Raji (cell line): ENCODE measurements at regions not wholly inside any gene's neighbourhood (a gene's known extent, or its start where the extent isn't known, plus 50 kb on each side); places are given as distances from the start of the nearest gene placed in this dataset.

Source experiments
- POLR2A ChIP-seq: IDR thresholded peaks from 2 replicates; pipeline ENCODE4 v1.6.1; 2011; ENCODE audit warnings: low read depth, low read length, control low read depth; ENCODE audit not compliant: insufficient read depth

DNA sequence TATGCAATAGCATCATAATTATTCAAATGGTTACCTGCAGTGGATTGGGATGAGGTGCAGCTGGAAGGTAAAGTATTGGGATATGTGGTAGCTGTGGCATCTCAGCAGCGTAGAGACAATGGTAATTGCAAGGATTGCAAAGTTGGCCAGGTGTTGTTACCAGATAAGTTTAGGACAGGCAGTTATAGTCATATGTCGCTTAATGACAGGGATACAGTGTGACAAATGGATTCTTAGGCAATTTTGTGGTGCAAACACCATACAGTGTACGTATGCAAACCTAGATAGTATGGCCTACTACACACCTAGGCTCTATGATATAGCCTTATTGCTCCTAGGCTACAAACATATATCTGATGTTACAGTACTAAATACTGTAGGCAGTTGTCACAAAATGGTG, 163.5 kb upstream of the LYZL2 start:
- no peak for TF ChIP-seq POLR2A

DNA sequence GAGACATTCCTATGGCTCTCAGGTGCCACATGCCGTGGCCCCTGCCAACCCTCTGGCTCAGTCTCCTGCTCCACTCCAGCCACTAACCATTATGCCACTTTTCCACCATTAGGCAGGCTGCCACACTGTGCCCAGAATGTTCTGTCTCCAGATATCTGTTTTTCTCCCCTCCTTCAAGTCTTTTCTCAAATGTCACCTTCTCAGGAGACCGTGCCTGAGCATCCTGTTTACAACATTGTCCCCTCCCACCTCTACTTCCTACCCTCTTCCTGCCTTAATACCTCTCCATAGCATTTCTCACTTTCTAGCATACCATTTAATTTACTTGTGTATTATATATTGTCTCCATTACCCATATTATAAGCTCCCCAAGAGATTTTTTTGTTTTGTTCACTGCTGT, 162.5 kb upstream of the LYZL2 start:
- TF ChIP-seq POLR2A, result no peak

DNA sequence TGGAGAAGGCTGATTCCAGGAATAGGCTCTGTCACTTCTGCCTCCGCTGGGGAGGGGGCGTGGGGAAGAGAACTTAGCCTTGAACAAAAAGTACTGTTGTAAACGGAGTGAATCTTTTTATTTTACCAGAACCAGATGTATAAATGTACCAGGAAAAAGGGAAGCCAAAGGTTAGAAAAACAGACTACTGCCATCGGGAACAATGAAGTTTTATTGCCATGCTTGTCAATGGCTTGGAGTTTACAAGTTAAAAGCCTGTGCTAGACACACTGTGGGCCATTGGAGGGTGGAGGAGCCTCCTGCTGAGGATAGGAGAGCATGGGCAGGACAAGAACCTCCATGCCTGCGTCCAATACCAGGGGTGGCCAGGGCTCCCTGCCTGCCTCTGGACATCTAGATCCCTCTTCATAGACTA, 161.7 kb upstream of the LYZL2 start:
- TF ChIP-seq POLR2A, result no peak

DNA sequence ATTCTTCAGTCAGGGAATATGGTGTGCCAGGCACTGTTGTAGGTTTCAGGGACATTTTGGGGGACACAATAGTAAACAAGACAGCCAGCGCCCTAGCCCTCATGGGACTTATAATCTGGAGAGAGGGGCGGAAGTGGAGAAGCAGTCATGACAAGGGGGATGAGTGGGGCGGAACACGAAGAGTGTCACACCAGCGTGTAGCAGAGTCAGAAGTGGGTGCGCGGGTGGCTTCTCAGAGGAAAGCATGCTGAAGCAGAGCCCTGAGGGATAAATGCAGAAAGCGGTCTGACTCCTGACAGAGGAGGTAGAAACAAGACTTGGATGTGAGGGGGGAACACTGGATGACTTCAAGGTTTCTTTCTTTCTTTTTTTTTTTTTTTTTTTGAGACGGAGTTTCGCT, 160.3 kb upstream of the LYZL2 start:
- TF ChIP-seq POLR2A, result no peak

DNA sequence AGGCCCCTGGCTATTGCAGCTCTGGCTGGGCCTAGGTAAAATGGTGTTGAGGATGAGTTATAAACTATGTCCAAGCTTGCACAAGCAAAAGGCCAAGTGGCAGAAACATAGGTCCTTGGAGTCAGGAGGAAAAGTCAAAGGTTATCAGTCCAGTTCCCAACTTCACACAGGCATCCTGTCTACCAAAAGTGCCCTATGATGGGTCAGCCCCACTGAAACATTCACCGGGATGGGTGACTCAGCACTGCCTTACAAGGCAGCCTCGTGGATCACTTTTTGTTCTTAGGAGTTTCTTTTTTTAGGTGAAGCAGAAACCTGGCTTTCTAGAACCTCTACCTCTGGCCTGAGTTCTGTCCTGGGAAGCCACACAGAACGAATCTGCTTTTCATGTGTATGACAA, 158.8 kb upstream of the LYZL2 start:
- TF ChIP-seq POLR2A, result no peak

DNA sequence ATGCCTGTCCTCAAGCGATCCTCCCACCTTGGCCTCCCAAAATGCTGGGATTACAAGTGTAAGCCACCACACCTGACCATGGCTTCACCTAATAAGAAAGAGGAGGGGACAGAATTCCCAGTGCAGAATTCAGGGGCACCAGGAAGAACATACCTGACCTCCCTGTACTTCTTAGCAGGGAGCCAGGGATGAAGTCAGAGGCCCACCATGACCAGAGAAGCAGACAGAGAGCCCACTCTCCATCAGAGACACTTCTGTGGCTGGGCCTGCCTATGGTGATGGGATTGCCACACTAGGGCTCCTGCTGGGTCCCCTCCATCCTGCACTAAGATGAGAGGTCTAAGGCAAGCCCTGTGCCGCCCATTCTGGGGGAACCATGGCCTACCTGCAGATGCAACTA, 157.4 kb upstream of the LYZL2 start:
- TF ChIP-seq POLR2A, result no peak

DNA sequence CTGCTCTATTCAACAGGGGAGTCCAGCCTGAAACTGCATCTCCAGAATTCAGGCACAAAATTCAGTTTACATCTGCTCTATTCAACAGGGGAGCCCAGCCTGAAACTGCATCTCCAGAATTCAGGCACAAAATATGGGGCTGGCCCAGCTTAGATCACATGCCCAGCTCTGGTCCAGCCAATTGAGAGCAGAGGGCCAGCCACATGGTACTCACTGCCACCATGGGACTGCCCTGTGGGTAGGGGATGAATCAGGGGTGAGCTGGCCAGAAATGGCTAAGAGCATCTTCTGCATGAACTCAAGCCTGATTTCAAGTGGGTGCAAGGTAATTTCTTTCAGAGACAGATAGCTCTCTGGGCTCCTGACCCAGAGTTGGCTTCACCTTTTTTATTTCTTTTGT, 156.6 kb upstream of the LYZL2 start:
- no peak for TF ChIP-seq POLR2A

DNA sequence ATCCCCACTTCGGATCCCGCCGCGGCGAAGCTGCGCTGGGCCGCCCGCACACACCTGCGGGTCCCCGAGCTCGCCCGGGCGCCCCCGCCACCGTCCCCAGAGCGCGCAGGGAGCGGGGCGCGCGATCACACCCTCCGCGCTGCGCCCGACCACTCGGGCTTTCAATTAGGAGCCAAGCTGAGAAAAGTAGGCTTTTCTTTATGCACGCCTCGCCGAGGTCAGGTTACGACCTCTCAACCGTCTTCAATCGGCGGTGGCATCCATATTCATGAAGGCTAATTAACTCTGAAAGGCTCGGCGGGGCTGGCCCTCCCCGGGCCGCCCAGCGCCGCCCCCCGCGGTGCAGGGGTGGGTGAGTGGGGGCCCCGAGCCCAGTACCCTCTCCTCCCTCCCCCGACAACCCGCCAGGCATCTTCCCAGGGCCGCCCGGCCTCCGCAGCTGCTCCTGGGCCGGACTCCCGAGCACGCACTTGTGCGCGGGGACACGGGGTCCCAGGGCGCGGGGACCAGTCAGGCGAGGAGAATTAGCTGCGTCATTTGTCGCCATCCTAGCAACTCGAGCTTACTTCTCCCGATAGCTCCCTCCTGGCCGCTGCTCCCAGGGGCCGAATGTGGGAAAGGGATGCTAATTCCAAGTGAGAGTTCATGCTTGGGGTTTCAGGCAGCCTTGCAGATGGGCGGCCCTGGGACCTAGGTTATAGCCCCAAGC, 155.5 kb upstream of the LYZL2 start:
- TF ChIP-seq POLR2A, result no peak

DNA sequence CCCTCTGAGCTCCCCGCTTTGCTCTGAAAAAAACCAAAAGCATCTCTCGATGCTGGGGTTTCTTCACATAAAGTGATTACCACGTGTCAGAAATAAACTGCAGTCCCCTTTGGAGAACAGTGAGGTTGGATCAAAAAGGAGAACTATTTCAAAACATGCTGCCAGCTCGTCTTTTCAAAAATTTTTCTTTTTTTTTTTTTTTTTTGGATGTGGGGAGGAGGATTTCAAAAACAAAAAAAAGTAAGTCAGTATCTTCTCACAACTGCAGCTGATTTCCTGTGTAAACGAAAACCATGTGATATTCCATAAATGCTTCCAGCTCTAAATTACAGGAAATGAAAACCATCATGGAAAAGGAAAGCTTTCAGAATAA, 155.0 kb upstream of the LYZL2 start:
- TF ChIP-seq POLR2A, result no peak

DNA sequence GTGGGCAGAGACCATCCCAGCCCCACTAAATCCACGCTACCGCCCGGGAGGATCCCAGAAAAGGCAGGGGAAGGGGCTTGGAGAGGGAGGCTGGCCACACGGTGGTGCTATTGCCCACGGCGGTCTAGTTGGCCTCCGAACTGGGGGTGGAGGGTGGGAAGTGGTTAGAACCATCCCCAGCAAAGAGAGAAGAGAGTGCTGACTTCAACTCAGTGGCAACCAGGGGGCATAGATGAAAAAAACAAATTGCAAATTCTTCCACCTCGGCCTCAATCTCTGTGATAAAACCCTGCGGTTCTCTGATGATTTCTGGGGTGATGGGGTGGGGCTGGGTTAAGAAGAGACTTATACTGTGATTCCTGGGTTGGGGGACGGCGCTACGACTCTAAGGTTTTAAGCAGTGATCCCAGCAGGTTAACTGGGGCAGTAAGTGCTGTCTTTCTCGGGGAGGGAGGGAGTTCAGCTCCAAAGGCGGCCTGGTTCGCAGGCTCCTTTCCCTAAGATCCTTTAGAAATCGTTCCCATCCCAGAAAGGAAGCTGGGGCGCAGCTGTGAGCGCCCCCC, 154.5 kb upstream of the LYZL2 start:
- no peak for TF ChIP-seq POLR2A

DNA sequence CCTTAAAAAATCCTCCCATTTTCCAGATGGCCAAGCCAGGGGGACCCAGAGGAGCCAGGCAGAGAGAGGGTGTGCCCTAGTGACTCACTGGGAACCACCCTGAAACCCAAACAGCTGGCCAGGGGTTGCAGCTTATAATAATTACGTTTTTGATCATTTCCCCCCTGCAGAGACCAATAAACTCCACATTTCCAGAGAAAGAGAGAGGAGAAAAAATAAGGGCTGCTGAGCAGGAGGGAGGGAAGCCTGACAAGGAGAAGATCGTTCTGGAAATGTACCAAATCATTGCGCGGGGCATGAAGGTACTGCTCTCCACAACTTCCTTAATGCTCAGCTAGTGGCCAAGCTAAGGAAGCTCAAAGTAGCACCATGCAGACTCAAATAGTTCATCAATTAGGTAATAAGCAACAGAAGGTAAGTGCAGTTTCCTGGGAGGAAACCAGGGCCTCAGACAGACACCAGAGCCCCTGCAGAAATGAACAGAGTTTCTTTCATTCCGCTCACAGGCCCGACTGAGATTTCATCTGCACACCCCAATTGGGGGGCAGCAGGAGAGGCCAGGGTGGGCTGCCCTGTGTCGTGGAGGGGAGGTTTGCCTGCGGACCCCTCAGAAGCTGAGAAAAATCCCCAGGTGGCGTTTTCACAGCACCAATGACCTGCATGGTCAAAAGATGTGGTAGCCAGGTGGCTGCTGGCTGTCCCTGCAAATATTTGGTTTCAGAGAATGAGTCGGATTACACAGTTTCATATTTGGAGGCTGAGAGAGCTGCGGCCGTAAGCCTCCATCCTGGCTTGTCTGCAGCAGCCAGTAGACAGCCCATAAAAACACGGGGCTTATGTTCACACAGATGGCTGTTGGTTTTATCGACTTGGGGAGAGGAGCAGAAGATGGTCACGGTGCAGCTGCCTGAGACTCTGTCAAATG, 153.2 kb upstream of the LYZL2 start:
- TF ChIP-seq POLR2A, result no peak

DNA sequence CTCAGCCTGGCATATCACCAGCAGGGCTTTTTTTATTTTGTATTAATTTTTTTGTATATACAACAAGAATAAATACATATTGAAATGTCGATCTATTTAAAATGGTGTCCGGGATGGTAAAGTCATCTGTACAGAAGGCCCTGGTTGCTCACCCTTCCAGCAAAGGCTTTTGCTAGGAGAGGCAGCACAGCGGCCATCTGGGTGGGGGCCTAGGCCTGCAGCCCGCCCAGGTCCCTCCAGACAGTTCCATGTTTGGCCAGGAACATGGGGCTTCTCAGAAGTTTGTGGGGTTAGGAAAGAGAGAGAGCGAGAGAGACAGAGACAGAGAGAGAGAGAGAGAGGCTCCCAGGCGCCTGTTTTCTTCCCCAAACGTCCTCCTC, 152.6 kb upstream of the LYZL2 start:
- no peak for TF ChIP-seq POLR2A

DNA sequence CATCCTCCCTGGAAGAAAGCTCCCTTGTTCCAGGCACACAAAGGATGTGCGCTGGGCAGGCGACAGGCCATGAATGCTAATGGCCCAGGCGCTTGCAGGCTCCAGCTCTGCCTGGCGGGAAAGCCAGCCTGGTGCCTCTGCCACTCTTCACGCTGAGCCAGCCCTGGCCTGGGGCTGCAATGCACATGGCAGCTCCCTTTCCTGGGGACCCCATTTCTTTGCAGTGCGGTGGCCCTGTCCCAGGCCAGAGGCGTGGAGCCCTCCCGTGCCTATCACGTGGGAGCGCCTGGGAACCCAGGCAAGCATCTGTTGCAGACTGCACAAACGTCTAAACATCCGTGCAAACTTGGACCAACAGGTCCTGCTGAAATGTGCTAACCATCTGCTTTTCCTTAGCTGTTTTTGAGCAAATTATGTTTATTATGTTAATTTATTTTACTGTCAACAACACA, 152.1 kb upstream of the LYZL2 start:
- TF ChIP-seq POLR2A, result no peak

DNA sequence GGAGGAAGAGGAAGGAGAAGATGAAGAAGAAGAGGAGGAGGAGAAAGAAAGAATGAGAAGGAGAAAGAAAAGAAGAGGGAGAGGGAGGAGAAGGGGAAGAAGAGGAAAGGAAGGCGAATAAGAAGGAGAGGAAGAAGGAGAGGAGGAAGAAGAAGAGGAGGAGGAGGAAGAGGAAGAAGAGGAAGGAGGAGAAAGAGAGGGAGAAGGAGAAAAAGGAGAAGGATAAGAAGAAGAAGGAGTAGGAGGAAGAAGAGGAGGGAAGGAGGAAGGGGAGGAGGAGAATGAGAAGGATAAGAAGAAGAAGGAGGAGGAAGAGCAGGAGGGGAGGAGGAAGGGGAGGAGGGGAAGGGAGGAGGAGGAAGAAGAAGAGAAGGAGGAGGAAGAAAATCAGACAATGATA, 149.2 kb upstream of the LYZL2 start:
- no peak for TF ChIP-seq POLR2A

DNA sequence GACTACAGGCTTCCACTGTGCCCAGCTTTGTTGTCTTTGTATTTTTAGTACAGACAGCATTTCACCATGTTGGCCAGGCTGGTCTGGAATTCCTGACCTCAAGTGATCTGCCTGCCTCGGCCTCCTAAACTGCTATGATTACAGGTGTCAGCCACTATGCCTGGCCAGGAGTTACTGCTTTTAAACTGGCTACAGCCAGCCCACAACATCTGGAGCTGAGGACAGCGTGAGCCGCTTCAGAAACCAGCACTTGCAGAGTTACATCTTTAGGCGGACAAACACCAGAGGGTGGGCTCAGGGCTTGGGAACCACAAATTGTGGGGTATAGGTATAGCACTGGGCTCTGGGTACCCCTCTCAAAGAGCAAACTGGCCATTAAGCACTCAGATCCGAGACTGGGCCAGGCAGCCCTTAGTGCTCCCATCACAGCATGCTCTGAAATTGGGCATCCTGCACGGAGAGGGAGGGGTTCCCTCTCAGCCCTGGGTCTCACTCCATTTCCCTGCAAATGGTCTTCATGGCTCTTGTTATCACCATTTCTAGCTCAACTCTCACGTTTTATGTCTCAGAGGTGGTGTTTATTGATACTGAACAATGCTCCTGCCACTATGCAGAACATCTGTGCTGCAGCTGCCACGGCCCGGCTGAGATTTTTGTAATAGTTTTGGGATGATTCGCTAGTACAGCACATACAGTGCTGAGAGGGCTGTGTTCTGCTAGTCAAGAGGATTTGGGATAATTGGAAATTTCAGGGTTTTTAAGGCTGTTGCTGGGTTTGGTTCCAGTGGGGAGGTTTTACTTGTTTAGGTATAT, 146.4 kb upstream of the LYZL2 start:
- no peak for TF ChIP-seq POLR2A
